Loucy (cell line): ENCODE measurements at regions not wholly inside any gene's neighbourhood (a gene's known extent, or its start where the extent isn't known, plus 50 kb on each side); places are given as distances from the start of the nearest gene placed in this dataset.

Experiments used
- CTCF ChIP-seq: fragments of 200-600 bp; sonication (generic); conservative IDR thresholded peaks from 2 replicates; pipeline ENCODE4 v1.5.1; 2014; ENCODE audit warnings: mild to moderate bottlenecking, antibody characterized with exemption, low read length
- EZH2phosphoT487 ChIP-seq: fragments of 200-600 bp; IDR thresholded peaks from 2 replicates; pipeline ENCODE4 v1.6.1; 2018; ENCODE audit warnings: antibody characterized with exemption, mild to moderate bottlenecking, moderate library complexity, borderline replicate concordance

DNA sequence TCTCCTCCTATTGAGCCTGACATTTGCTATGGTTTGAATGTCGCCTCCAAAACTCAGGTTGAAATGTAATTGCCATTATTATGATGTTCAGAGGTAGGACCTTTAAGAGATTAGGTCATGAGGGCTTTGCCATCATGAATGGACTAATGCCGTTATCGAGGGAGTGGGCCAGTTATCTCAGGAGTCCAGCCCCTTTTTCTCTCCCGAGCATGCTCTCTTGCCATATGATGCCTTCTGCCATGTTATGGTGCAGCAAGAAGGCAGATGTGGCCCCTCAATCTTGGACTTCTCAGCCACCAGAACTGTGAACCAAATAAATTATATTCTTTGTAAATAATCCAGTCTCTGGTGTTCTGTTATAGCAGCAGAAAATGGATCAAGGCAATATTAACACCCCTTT lies 323.5 kb downstream of the RRAGC start:
- TF ChIP-seq CTCF: no peak
- TF ChIP-seq EZH2phosphoT487: no peak
